Hepatocyte (in vitro differentiated cells): ENCODE measurements at regions not wholly inside any gene's neighbourhood (a gene's known extent, or its start where the extent isn't known, plus 50 kb on each side); places are given as distances from the start of the nearest gene placed in this dataset.

Experiments used
- DNase-seq: peaks from one replicate; pipeline ENCODE4 v3.0.0-alpha.2; 2016; ENCODE audit warnings: low spot score
- H2AFZ ChIP-seq: fragments of 200-600 bp; sonication (generic); 2 replicates; pipeline ENCODE4 v1.6.0; 2016; ENCODE audit warnings: antibody characterized with exemption, mild to moderate bottlenecking
- H3K27ac ChIP-seq: fragments of 200-600 bp; sonication (generic); 2 replicates; pipeline ENCODE4 v1.5.1; 2016; ENCODE audit warnings: mild to moderate bottlenecking
- H3K27me3 ChIP-seq: fragments of 200-600 bp; sonication (generic); 2 replicates; pipeline ENCODE4 v1.6.1; 2016
- H3K36me3 ChIP-seq: fragments of 200-600 bp; sonication (generic); replicated peaks from 2 replicates; pipeline ENCODE4 v1.5.1; 2016; ENCODE audit warnings: low read depth; ENCODE audit not compliant: insufficient read depth
- H3K4me1 ChIP-seq: fragments of 200-600 bp; sonication (generic); 2 replicates; pipeline ENCODE4 v1.5.1; 2016; ENCODE audit warnings: mild to moderate bottlenecking, moderate library complexity; ENCODE audit not compliant: insufficient read depth
- H3K4me2 ChIP-seq: fragments of 200-600 bp; sonication (generic); 2 replicates; pipeline ENCODE4 v1.6.0; 2016
- H3K4me3 ChIP-seq: fragments of 200-600 bp; sonication (generic); 2 replicates; pipeline ENCODE4 v1.5.1; 2016; ENCODE audit warnings: mild to moderate bottlenecking
- H3K79me2 ChIP-seq: fragments of 200-600 bp; sonication (generic); 2 replicates; pipeline ENCODE4 v1.6.0; 2017; ENCODE audit warnings: mild to moderate bottlenecking
- H3K9me2 ChIP-seq: fragments of 200-600 bp; sonication (generic); replicated peaks from 2 replicates; pipeline ENCODE4 v1.6.0; 2017; ENCODE audit warnings: mild to moderate bottlenecking; ENCODE audit not compliant: insufficient read depth
- H3K9me3 ChIP-seq: fragments of 200-600 bp; sonication (generic); 2 replicates; pipeline ENCODE4 v1.5.1; 2016; ENCODE audit warnings: low read depth, mild to moderate bottlenecking
- H4K20me1 ChIP-seq: fragments of 200-600 bp; sonication (generic); 2 replicates; pipeline ENCODE4 v1.6.0; 2016; ENCODE audit warnings: mild to moderate bottlenecking; ENCODE audit not compliant: insufficient read depth, poor library complexity, severe bottlenecking
- EZH2 ChIP-seq: fragments of 200-600 bp; sonication (generic); IDR thresholded peaks from 2 replicates; pipeline ENCODE4 v1.6.1; 2016; ENCODE audit warnings: antibody characterized with exemption, mild to moderate bottlenecking, borderline replicate concordance
- EZH2phosphoT487 ChIP-seq: fragments of 200-600 bp; sonication (generic); IDR thresholded peaks from one replicate; pipeline ENCODE4 v1.6.1; 2018; ENCODE audit warnings: antibody characterized with exemption, mild to moderate bottlenecking, low read depth, moderate library complexity; ENCODE audit not compliant: unreplicated experiment, severe bottlenecking
- WGBS: methylation state at CpG from one replicate; pipeline ENCODE4 v1.1.6; 2016; ENCODE audit warnings: low lambda C conversion rate; ENCODE audit errors: missing lambda C conversion rate; 5-methylcytosine and 5-hydroxymethylcytosine counted together
- TF ChIP-seq, protein P1 (sequence below): fragments of 200-600 bp; sonication (generic); IDR thresholded peaks from 2 replicates; pipeline ENCODE4 v1.5.1; 2016; ENCODE audit warnings: antibody characterized with exemption, mild to moderate bottlenecking; ENCODE audit not compliant: poor library complexity

DNA sequence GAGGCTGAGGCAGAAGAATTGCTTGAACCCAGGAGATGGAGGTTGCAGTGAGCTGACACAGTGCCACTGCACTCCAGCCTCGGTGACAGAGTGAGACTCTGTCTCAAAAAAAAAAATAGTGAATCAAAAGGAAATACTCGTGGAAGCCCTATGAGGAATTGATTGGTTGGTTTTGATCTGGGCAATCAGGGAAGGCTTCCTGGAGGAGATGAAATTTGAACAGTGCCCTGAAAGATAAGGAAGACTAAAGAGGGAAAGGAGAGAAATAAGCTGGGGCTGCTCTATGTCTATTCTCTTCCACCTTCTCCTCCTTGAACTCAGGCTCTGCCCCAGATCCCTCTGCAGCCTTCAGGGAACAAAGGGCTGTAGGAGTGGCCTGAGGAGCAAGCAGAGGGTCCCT is 54.1 kb downstream of the IRF2BPL start:
- Histone ChIP-seq H3K4me3 (no peak overlapping the region), H3K4me2 (no peak overlapping the region), H3K27me3 (no peaks in the 10 kb centered on the region), H4K20me1 (no peaks in the 10 kb centered on the region), H3K4me1 (peaks cover 10% of the 10 kb centered on the region), H2AFZ (no peak overlapping the region), H3K9me3 (no peaks in the 10 kb centered on the region), H3K79me2 (no peaks in the 10 kb centered on the region), H3K27ac (no peak overlapping the region), H3K9me2 (no peaks in the 10 kb centered on the region), H3K36me3 (no peaks in the 10 kb centered on the region)
- no peak for DNase-seq
- no peak for TF ChIP-seq EZH2phosphoT487
- no peak for TF ChIP-seq EZH2
- TF ChIP-seq, protein P1, sequence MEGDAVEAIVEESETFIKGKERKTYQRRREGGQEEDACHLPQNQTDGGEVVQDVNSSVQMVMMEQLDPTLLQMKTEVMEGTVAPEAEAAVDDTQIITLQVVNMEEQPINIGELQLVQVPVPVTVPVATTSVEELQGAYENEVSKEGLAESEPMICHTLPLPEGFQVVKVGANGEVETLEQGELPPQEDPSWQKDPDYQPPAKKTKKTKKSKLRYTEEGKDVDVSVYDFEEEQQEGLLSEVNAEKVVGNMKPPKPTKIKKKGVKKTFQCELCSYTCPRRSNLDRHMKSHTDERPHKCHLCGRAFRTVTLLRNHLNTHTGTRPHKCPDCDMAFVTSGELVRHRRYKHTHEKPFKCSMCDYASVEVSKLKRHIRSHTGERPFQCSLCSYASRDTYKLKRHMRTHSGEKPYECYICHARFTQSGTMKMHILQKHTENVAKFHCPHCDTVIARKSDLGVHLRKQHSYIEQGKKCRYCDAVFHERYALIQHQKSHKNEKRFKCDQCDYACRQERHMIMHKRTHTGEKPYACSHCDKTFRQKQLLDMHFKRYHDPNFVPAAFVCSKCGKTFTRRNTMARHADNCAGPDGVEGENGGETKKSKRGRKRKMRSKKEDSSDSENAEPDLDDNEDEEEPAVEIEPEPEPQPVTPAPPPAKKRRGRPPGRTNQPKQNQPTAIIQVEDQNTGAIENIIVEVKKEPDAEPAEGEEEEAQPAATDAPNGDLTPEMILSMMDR = no peak
- WGBS = 87% methylated on average over 2 of the region's 2 CpGs

DNA sequence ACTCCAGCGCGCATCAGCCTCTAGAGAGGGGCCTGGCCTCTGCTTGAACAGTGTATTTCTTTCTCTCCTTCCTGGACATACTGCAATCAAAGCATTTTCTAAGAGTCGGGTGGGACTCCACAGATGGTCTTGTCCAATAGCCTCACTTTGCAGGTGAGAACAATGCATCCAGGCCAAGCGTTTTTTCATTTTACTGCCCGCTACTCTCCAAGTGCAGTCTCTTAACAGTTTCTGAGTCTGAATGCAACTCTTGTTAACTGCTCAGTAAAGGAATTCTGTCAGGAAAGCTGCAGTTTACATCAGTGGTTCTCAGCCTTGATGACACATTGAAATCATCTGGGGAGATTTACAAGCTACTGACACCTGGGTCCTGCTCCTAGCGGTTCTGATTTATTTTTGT is 57.0 kb downstream of the IRF2BPL start:
- Histone ChIP-seq H4K20me1 (no peaks in the 10 kb centered on the region), H3K9me2 (no peaks in the 10 kb centered on the region), H2AFZ (no peak overlapping the region), H3K79me2 (no peaks in the 10 kb centered on the region), H3K9me3 (no peaks in the 10 kb centered on the region), H3K4me3 (no peak overlapping the region), H3K27ac (peak overlapping the region; percentile 81), H3K4me2 (no peak overlapping the region), H3K4me1 (peaks cover 15% of the 10 kb centered on the region), H3K27me3 (no peaks in the 10 kb centered on the region), H3K36me3 (no peaks in the 10 kb centered on the region)
- no peak for DNase-seq
- 75% methylated on average over 6 of the region's 6 CpGs for WGBS
- TF ChIP-seq EZH2 = no peak
- TF ChIP-seq EZH2phosphoT487 = no peak
- TF ChIP-seq, protein P1 = no peak

DNA sequence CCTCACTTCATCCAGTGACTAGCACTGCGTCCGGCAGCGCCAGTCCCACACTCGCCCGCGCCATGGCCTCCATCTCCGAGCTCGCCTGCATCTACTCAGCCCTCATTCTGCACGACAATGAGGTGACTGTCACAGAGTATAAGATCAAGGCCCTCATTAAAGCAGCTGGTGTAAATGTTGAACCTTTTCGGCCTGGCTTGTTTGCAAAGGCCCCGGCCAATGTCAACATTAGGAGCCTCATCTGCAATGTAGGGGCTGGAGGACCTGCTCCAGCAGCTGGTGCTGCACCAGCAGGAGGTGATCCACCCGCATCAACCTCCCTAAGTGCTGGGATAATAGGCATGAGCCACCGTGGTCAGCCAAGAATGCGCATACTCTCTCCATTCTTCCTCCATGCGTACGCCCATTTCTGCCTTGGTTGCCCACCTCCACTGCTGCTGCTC is 59.9 kb downstream of the IRF2BPL start:
- no peak overlapping the region for H2AFZ ChIP-seq
- no peaks in the 10 kb centered on the region for H3K79me2 ChIP-seq
- no peak overlapping the region for H3K4me2 ChIP-seq
- no peak overlapping the region for H3K4me3 ChIP-seq
- no peaks in the 10 kb centered on the region for H3K9me3 ChIP-seq
- peaks cover 15% of the 10 kb centered on the region for H3K4me1 ChIP-seq
- TF ChIP-seq EZH2 (no peak), EZH2phosphoT487 (no peak)
- TF ChIP-seq, protein P1 = peak; percentile 8
- H4K20me1 ChIP-seq = no peaks in the 10 kb centered on the region
- H3K27me3 ChIP-seq = no peaks in the 10 kb centered on the region
- H3K9me2 ChIP-seq = no peaks in the 10 kb centered on the region
- 61% methylated on average over 16 of the region's 16 CpGs for WGBS
- H3K36me3 ChIP-seq = no peaks in the 10 kb centered on the region
- no peak for DNase-seq
- H3K27ac ChIP-seq = no peak overlapping the region

DNA sequence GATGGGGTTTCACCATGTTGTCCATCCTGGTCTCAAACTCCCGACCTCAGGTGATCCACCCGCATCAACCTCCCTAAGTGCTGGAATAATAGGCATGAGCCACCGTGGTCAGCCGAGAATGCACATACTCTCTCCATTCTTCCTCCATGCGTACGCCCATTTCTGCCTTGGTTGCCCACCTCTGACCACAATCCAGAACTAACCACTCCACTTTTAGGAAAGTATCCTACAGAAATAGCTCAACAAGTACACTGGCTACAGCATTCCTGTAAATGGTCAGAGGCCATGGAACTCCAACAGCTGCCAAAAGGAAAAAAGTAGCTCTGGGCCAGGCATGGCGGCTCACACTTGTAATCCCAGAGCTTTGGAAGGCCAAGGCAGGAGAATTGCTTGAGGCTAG is 60.7 kb downstream of the IRF2BPL start:
- Histone ChIP-seq H3K4me2 (no peak overlapping the region), H3K4me1 (peaks cover 19% of the 10 kb centered on the region), H3K27ac (no peak overlapping the region), H3K27me3 (no peaks in the 10 kb centered on the region), H3K36me3 (no peaks in the 10 kb centered on the region), H4K20me1 (no peaks in the 10 kb centered on the region), H2AFZ (no peak overlapping the region), H3K4me3 (no peak overlapping the region), H3K79me2 (no peaks in the 10 kb centered on the region), H3K9me3 (no peaks in the 10 kb centered on the region), H3K9me2 (no peaks in the 10 kb centered on the region)
- no peak for DNase-seq
- TF ChIP-seq, protein P1 = no peak
- TF ChIP-seq EZH2phosphoT487 = no peak
- TF ChIP-seq EZH2 = no peak
- WGBS = 95% methylated on average over 7 of the region's 7 CpGs
